KMS-11 (cell line): ENCODE measurements at regions not wholly inside any gene's neighbourhood (a gene's known extent, or its start where the extent isn't known, plus 50 kb on each side); places are given as distances from the start of the nearest gene placed in this dataset.

Experiments
- H2AFZ ChIP-seq: fragments of 200-600 bp; sonication (generic); 2 replicates; pipeline ENCODE4 v1.6.1; 2016; ENCODE audit warnings: antibody characterized with exemption, mixed run types, low read depth
- H3K27ac ChIP-seq: fragments of 200-600 bp; sonication (generic); 2 replicates; pipeline ENCODE4 v1.6.1; 2016; ENCODE audit warnings: mild to moderate bottlenecking, mixed run types
- H3K27me3 ChIP-seq: fragments of 200-600 bp; sonication (generic); 2 replicates; pipeline ENCODE4 v1.6.1; 2017; ENCODE audit warnings: mild to moderate bottlenecking, low read depth, mixed run types, moderate library complexity; ENCODE audit not compliant: insufficient read depth
- H3K36me3 ChIP-seq: fragments of 200-600 bp; sonication (generic); 2 replicates; pipeline ENCODE4 v1.6.1; 2017; ENCODE audit warnings: mild to moderate bottlenecking, mixed run types; ENCODE audit not compliant: insufficient read depth
- H3K4me1 ChIP-seq: fragments of 200-600 bp; sonication (generic); 2 replicates; pipeline ENCODE4 v1.6.1; 2016; ENCODE audit warnings: mild to moderate bottlenecking, low read depth, mixed run types; ENCODE audit not compliant: poor library complexity, severe bottlenecking
- H3K4me2 ChIP-seq: fragments of 200-600 bp; sonication (generic); 2 replicates; pipeline ENCODE4 v1.7.0; 2016; ENCODE audit warnings: mild to moderate bottlenecking, mixed run types
- H3K4me3 ChIP-seq: fragments of 200-600 bp; sonication (generic); IDR thresholded peaks from 2 replicates; pipeline ENCODE4 v1.6.1; 2017; ENCODE audit warnings: low read depth, low read length, mixed read lengths; ENCODE audit not compliant: insufficient read depth
- H3K79me2 ChIP-seq: fragments of 200-600 bp; sonication (generic); 2 replicates; pipeline ENCODE4 v1.6.1; 2016; ENCODE audit warnings: low read depth, mixed run types; ENCODE audit not compliant: insufficient read depth
- H3K9ac ChIP-seq: fragments of 200-600 bp; sonication (generic); 2 replicates; pipeline ENCODE4 v1.6.1; 2016; ENCODE audit warnings: mild to moderate bottlenecking, mixed run types
- H4K20me1 ChIP-seq: fragments of 200-600 bp; sonication (generic); 2 replicates; pipeline ENCODE4 v1.6.1; 2016; ENCODE audit warnings: mild to moderate bottlenecking, mixed run types; ENCODE audit not compliant: insufficient read depth
- TF ChIP-seq, protein P1 (sequence below): fragments of 200-600 bp; sonication (generic); conservative IDR thresholded peaks from 2 replicates; pipeline ENCODE4 v1.6.1; 2017; ENCODE audit warnings: low read depth, mild to moderate bottlenecking, antibody characterized with exemption, low read length, moderate library complexity, mixed read lengths

GRCh38 chr14:76657846-76658245 is 103.4 kb upstream of the VASH1 start:
- Histone ChIP-seq H3K79me2 (no peaks in the 10 kb centered on the region), H3K4me3 (no peak overlapping the region), H3K27ac (no peak overlapping the region), H3K9ac (no peak overlapping the region), H3K27me3 (no peaks in the 10 kb centered on the region), H2AFZ (no peak overlapping the region), H3K36me3 (no peaks in the 10 kb centered on the region), H3K4me1 (no peaks in the 10 kb centered on the region), H4K20me1 (no peaks in the 10 kb centered on the region), H3K4me2 (no peak overlapping the region)
- TF ChIP-seq, protein P1, sequence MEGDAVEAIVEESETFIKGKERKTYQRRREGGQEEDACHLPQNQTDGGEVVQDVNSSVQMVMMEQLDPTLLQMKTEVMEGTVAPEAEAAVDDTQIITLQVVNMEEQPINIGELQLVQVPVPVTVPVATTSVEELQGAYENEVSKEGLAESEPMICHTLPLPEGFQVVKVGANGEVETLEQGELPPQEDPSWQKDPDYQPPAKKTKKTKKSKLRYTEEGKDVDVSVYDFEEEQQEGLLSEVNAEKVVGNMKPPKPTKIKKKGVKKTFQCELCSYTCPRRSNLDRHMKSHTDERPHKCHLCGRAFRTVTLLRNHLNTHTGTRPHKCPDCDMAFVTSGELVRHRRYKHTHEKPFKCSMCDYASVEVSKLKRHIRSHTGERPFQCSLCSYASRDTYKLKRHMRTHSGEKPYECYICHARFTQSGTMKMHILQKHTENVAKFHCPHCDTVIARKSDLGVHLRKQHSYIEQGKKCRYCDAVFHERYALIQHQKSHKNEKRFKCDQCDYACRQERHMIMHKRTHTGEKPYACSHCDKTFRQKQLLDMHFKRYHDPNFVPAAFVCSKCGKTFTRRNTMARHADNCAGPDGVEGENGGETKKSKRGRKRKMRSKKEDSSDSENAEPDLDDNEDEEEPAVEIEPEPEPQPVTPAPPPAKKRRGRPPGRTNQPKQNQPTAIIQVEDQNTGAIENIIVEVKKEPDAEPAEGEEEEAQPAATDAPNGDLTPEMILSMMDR = no peak

DNA sequence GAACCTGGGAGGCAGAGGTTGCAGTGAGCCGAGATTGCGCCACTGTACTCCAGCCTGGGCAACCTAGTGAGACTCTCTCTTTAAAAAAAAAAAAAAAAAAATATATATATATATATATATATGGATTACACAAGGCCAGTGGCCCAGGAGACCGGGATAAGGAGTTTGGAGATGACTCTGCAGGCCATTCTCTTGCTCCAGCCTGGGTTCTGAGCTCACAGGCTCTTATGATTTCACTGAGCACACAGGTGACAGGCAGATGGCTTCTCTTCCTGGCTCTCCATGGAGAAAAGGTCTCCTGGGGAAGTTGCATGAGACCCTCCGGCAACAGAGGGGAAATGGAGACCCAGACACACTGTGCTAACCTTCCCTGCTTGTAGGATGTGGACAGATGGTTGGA is 98.7 kb upstream of the VASH1 start:
- Histone ChIP-seq H3K4me3 (no peak overlapping the region), H3K79me2 (no peaks in the 10 kb centered on the region), H3K4me1 (no peaks in the 10 kb centered on the region), H3K9ac (no peak overlapping the region), H3K36me3 (no peaks in the 10 kb centered on the region), H3K27me3 (no peaks in the 10 kb centered on the region), H3K4me2 (no peak overlapping the region), H3K27ac (no peak overlapping the region), H2AFZ (no peak overlapping the region), H4K20me1 (no peaks in the 10 kb centered on the region)
- TF ChIP-seq, protein P1 = no peak

DNA sequence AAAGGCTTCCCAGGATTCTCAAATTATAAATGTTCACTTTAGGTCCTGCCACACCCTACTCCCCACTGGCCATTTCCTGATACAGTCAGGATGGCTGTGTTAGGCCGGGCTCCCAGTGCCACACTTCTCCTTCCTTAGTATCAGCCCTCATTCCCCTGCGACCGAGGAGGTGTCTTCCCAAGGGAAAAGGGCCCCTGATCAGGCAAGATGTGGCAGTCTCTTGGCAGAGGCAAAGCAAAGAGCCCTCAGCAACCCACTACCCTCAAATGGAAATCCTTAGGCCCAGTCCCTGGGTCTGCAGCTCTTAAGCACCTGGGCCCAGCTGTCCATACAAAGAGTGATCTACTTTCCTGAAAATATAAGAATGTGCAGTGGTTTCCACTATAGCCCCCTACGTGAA is 96.5 kb upstream of the VASH1 start:
- no peak overlapping the region for H2AFZ ChIP-seq
- H4K20me1 ChIP-seq = no peaks in the 10 kb centered on the region
- H3K27ac ChIP-seq = no peak overlapping the region
- no peak overlapping the region for H3K9ac ChIP-seq
- H3K27me3 ChIP-seq = no peaks in the 10 kb centered on the region
- TF ChIP-seq, protein P1 = no peak
- H3K4me1 ChIP-seq = no peaks in the 10 kb centered on the region
- H3K79me2 ChIP-seq = no peaks in the 10 kb centered on the region
- no peak overlapping the region for H3K4me3 ChIP-seq
- H3K4me2 ChIP-seq = no peak overlapping the region
- no peaks in the 10 kb centered on the region for H3K36me3 ChIP-seq

- Histone ChIP-seq H3K9ac (no peak overlapping the region), H2AFZ (no peak overlapping the region), H3K4me2 (no peak overlapping the region), H3K79me2 (no peaks in the 10 kb centered on the region), H4K20me1 (no peaks in the 10 kb centered on the region), H3K4me3 (no peak overlapping the region), H3K27me3 (no peaks in the 10 kb centered on the region), H3K4me1 (no peaks in the 10 kb centered on the region), H3K27ac (no peak overlapping the region), H3K36me3 (no peaks in the 10 kb centered on the region)
- TF ChIP-seq, protein P1 = no peak
Measured at GRCh38 chr14:76666746-76667145, 94.5 kb upstream of the VASH1 start.
